Testis (tissue), 2 donors: ENCODE measurements at regions not wholly inside any gene's neighbourhood (a gene's known extent, or its start where the extent isn't known, plus 50 kb on each side); places are given as distances from the start of the nearest gene placed in this dataset.

Experiments
- DNase-seq: peaks from one replicate; pipeline ENCODE4 v3.0.0-alpha.2; 2019
- H3K27ac ChIP-seq, 2 donors: fragments of 200-600 bp; sonication (generic); one replicate each; pipeline ENCODE4 v1.5.1; 2019
- H3K27me3 ChIP-seq: fragments of 200-600 bp; sonication (generic); one replicate; pipeline ENCODE4 v1.5.1; 2019
- H3K36me3 ChIP-seq: fragments of 200-600 bp; sonication (generic); one replicate; pipeline ENCODE4 v1.5.1; 2017; ENCODE audit warnings: low read depth; ENCODE audit errors: missing control alignments
- H3K4me1 ChIP-seq: fragments of 200-600 bp; sonication (generic); one replicate; pipeline ENCODE4 v1.5.1; 2019
- H3K4me3 ChIP-seq, 2 donors: fragments of 200-600 bp; sonication (generic); one replicate each; pipeline ENCODE4 v1.5.1; 2017 to 2019
- H3K9me3 ChIP-seq: fragments of 200-600 bp; sonication (generic); one replicate; pipeline ENCODE4 v1.5.1; 2017
- POLR2A ChIP-seq: fragments of 450-650 bp; IDR thresholded peaks from one replicate; pipeline ENCODE4 v1.6.1; 2017; ENCODE audit warnings: antibody characterized with exemption, mild to moderate bottlenecking, moderate library complexity
- WGBS, 2 donors: methylation state at CpG; one replicate each; pipeline ENCODE4 v1.1.5; 2018; 5-methylcytosine and 5-hydroxymethylcytosine counted together
- intact Hi-C: fragments of 100-400 bp; cut with DNase I; formaldehyde crosslinking; loops from one replicate; pipeline ENCODE4 v1.15.1; 2023; ENCODE audit warnings: low total_unique reads
- TF ChIP-seq, protein P1 (sequence below), 3 experiments: fragments of 450-650 bp in 2 of 3; fragments of 200-600 bp in 1 of 3; sonication (generic) in 1 of 3; IDR thresholded peaks; one replicate each; pipeline ENCODE4 v1.5.1; 2016 to 2019; ENCODE audit warnings: antibody characterized with exemption in 3 of 3, mild to moderate bottlenecking in 2 of 3, moderate library complexity in 1 of 3

DNA sequence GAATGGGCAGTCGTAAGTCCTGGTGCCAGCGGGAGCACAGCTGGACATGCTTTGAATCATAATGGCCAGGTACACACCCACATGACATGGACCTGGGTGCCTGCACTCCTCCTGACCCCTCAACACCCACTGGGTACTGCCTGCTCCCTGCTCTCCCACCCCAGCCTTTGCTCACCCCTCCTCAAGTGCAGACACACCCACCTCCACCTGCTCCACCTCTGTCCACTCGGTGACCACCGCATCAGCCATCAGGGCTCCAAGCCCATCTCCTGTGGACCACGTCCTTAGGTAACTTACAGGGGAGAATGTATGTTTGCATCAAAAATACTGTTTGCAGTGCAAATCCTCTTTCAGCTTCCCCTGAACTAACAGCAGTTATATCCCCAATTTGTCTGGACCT lies 214.6 kb downstream of the BRD1 start:
- no peak for DNase-seq
- intact Hi-C loops, result no loop called here
- Histone ChIP-seq H3K27me3 (no peaks in the 10 kb centered on the region), H3K36me3 (no peaks in the 10 kb centered on the region), H3K9me3 (no peaks in the 10 kb centered on the region), H3K27ac (no peak overlapping the region), H3K4me1 (no peaks in the 10 kb centered on the region), H3K4me3 (no peak overlapping the region)
- TF ChIP-seq, protein P1, sequence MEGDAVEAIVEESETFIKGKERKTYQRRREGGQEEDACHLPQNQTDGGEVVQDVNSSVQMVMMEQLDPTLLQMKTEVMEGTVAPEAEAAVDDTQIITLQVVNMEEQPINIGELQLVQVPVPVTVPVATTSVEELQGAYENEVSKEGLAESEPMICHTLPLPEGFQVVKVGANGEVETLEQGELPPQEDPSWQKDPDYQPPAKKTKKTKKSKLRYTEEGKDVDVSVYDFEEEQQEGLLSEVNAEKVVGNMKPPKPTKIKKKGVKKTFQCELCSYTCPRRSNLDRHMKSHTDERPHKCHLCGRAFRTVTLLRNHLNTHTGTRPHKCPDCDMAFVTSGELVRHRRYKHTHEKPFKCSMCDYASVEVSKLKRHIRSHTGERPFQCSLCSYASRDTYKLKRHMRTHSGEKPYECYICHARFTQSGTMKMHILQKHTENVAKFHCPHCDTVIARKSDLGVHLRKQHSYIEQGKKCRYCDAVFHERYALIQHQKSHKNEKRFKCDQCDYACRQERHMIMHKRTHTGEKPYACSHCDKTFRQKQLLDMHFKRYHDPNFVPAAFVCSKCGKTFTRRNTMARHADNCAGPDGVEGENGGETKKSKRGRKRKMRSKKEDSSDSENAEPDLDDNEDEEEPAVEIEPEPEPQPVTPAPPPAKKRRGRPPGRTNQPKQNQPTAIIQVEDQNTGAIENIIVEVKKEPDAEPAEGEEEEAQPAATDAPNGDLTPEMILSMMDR (IDR thresholded peaks at IDR 0.05), result no peak
- TF ChIP-seq POLR2A, result no peak
- 89 to 92% methylated on average over 5 of the region's 5 CpGs for WGBS, 2 donors

DNA sequence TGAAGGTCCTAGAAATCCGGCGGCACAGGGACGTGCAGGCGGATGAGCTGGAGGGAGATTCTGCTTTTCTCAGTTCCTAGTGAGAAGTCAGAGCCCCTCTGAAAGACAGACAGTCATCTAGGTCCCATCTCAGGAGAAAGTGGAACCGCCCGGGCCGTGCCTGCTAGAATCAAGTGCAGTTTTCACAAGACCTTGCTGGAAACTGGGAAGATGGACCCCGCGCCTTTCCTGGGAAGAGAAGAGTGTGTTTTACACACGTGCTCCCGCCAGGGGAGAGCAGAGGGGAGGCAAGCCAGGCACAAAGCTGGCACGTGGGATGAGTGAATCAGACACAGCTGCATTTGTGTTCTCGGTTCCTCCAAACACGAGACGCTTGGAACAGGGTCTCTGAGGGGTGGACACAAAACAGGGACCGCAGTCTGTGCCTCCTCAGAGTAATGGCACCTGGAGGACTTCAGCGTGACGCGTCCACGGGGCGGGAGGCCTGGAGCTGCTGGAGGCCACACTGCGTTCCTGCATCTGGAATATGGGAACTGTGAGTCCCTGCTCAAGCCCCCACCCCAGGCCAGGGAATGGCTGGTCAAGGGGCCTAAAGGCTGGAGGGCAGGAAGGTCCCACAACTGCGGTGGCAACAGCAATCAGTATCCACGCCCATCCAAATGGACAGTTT lies 218.3 kb downstream of the BRD1 start:
- no peaks in the 10 kb centered on the region for H3K36me3 ChIP-seq
- no peak for DNase-seq
- no peak overlapping the region for H3K4me3 ChIP-seq
- H3K27ac ChIP-seq, result no peak overlapping the region
- no peaks in the 10 kb centered on the region for H3K4me1 ChIP-seq
- intact Hi-C loops, result no loop called here
- no peaks in the 10 kb centered on the region for H3K9me3 ChIP-seq
- WGBS, 2 donors, result 87 to 89% methylated on average over 24 of the region's 24 CpGs
- no peak for TF ChIP-seq POLR2A
- H3K27me3 ChIP-seq, result no peaks in the 10 kb centered on the region

DNA sequence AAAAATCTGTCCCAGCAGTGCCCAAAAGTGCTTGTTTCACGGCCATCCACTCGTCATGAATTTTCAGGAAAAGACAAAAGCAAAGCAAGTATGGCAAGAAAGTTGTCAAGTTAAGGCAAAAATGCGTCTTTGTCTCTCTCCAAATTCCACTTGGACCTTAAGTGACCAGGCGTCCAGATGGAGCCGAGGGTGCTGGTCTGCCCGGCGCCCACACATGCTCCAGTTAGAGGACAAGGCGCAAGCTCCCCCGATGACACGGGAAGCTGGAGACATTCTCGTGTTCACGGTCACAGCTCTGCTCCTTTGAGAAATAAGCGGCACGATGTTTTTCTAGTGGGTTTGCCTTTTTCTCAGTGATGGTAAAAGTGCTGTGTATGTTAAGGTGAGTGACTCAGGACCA lies 219.0 kb downstream of the BRD1 start:
- Histone ChIP-seq H3K4me3 (no peak overlapping the region), H3K27me3 (no peaks in the 10 kb centered on the region), H3K4me1 (no peaks in the 10 kb centered on the region), H3K9me3 (no peaks in the 10 kb centered on the region), H3K36me3 (no peaks in the 10 kb centered on the region), H3K27ac (no peak overlapping the region)
- DNase-seq, result no peak
- intact Hi-C loops, result no loop called here
- 90 to 91% methylated on average over 6 to 14 of the region's 14 CpGs for WGBS, 2 donors
- no peak for TF ChIP-seq POLR2A
- TF ChIP-seq, protein P1 (IDR thresholded peaks at IDR 0.05), result no peak

DNA sequence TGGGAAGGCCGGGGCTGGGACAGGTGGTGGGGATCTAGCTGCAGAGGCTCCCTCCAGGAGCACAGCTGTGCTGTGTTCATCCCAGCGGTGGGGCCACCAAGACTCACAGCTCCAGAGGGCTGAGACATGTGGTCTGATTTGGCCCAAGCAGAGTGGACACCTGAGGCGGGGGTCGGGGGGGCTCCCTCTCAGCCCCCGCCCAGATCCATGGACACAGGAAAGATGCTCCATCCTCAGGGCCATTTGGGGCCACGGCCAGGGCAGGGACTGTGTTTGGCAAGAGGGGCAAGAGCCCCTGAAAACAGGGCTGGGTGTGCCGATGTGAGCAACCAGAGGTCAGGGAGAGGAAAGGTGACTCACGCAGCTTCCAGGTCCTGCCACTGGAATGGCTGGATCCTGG lies 219.4 kb downstream of the BRD1 start:
- no peak for DNase-seq
- no peaks in the 10 kb centered on the region for H3K27me3 ChIP-seq
- H3K36me3 ChIP-seq, result no peaks in the 10 kb centered on the region
- H3K27ac ChIP-seq, result no peak overlapping the region
- no peaks in the 10 kb centered on the region for H3K4me1 ChIP-seq
- 70 to 88% methylated on average over 3 to 8 of the region's 8 CpGs for WGBS, 2 donors
- TF ChIP-seq, protein P1 (IDR thresholded peaks at IDR 0.05), result no peak
- no peak for TF ChIP-seq POLR2A
- intact Hi-C loops, result no loop called here
- H3K4me3 ChIP-seq, result no peak overlapping the region
- H3K9me3 ChIP-seq, result no peaks in the 10 kb centered on the region

DNA sequence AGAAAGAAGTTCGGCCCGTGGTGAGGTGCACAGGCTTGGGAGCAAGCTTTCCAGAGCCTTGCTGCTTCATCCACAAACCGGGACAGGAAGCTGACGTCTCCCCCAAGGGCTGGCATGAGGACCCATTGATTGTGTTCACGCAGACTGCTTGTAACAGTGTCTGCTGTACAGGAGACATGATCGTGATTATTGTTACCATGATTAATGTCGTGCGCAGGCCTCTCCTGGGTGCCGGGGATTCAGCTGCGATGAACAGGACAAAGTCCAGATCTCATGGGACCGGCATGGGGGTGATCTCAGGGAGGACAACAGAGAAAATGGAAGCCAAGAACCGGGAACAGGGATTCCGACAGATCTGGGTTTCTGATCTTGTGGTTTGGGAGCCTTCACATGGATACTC lies 219.9 kb downstream of the BRD1 start:
- intact Hi-C loops, result no loop called here
- Histone ChIP-seq H3K4me3 (no peak overlapping the region), H3K27ac (no peak overlapping the region), H3K36me3 (no peaks in the 10 kb centered on the region), H3K4me1 (no peaks in the 10 kb centered on the region), H3K27me3 (no peaks in the 10 kb centered on the region), H3K9me3 (no peaks in the 10 kb centered on the region)
- no peak for TF ChIP-seq POLR2A
- TF ChIP-seq, protein P1 (IDR thresholded peaks at IDR 0.05), result no peak
- 87 to 90% methylated on average over 11 to 13 of the region's 13 CpGs for WGBS, 2 donors
- DNase-seq, result no peak
